Uterus (tissue), 2 donors: ENCODE measurements at regions not wholly inside any gene's neighbourhood (a gene's known extent, or its start where the extent isn't known, plus 50 kb on each side); places are given as distances from the start of the nearest gene placed in this dataset.

ENCODE experiments used
- CTCF ChIP-seq, 4 experiments: fragments of 200-600 bp in 2 of 4; fragments of 450-650 bp in 2 of 4; sonication (generic) in 2 of 4; IDR thresholded peaks; one replicate each; pipeline ENCODE4 v1.5.1; 2016 to 2019; ENCODE audit warnings: antibody characterized with exemption in 4 of 4, mild to moderate bottlenecking in 2 of 4, moderate library complexity in 1 of 4
- POLR2A ChIP-seq, 2 donors: fragments of 450-650 bp; IDR thresholded peaks; one replicate each; pipeline ENCODE4 v1.6.1; 2016; ENCODE audit warnings: antibody characterized with exemption in 2 of 2, mild to moderate bottlenecking in 1 of 2, moderate library complexity in 1 of 2

GRCh38 chr3:157614896-157615295 is 111.7 kb upstream of the VEPH1 start:
- TF ChIP-seq CTCF (IDR thresholded peaks at IDR 0.05) (no peak), POLR2A (IDR thresholded peaks at IDR 0.05) (no peak)
